ENCODE measurements at regions not wholly inside any gene's neighbourhood (a gene's known extent, or its start where the extent isn't known, plus 50 kb on each side); places are given as distances from the start of the nearest gene placed in this dataset.

DNA sequence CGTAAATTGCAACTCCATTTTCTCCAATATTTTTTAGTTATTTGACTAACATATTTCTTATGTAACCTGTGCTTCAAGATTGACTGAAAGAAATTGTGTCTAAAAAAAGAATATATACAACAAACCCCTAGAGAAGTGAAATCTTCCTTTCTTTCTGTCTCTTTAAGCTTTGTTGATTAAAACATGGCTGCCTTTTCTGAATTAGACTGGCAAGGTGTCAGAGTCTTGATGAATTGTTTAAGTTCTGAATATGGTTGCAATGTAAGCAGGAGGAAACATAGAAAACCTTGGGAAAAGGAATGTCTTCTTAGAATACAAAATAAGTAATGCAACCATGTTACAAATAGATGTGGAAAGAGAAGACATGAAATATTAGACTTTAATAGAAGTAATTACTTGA, 209.8 kb upstream of the CTNND2 start:
- Mint-ChIP-seq H3K27me3 (no peaks in the 10 kb centered on the region), H3K4me3 (no peak overlapping the region), H3K36me3 (no peaks in the 10 kb centered on the region), H3K4me1 (no peaks in the 10 kb centered on the region), H3K9me3 (peaks cover 0 to 36% (median 0%) of the 10 kb centered on the region in 5 donors), H3K27ac (no peak overlapping the region)
- Histone ChIP-seq H3K4me1 (ENCODE audit: insufficient read depth, low read length) (no peaks in the 10 kb centered on the region), H3K27ac (ENCODE audit: low read depth, low read length) (no peak overlapping the region), H3K36me3 (ENCODE audit: insufficient read depth, low read length) (no peaks in the 10 kb centered on the region), H3K27me3 (ENCODE audit: insufficient read depth, low read length, poor library complexity, severe bottlenecking) (no peaks in the 10 kb centered on the region), H3K4me3 (ENCODE audit: low read length) (no peak overlapping the region), H3K9me3 (ENCODE audit: low read length) (no peaks in the 10 kb centered on the region)
- POLR2A ChIA-PET: no interaction called here
- DNase-seq: no peak
- CTCF ChIA-PET: no interaction called here

DNA sequence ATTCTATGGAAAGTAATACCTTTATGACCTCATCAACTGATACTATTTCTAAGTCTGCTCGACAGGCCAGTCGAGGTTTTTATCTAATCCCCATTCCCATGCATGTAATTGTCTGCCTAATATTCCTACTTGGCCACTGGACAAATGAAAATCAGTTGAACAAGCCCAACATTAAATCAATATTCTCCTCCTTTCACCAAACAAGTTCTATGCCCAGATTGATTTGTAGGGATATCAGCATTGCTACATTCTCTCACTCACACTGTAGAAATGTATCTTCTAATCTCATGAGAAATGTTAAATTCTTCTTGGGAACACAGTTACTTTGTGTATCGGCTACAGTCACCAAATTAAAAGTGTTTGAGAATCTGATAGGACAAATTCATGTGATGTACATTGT, 208.8 kb upstream of the CTNND2 start:
- DNase-seq: no peak
- H3K9me3 ChIP-seq (ENCODE audit: low read length): no peaks in the 10 kb centered on the region
- Mint-ChIP-seq H3K4me1 (no peaks in the 10 kb centered on the region), H3K9me3 (peaks cover 0 to 30% (median 0%) of the 10 kb centered on the region in 5 donors), H3K36me3 (no peaks in the 10 kb centered on the region), H3K27me3 (no peaks in the 10 kb centered on the region), H3K27ac (no peak overlapping the region), H3K4me3 (no peak overlapping the region)
- no peaks in the 10 kb centered on the region for H3K27me3 ChIP-seq (ENCODE audit: insufficient read depth, low read length, poor library complexity, severe bottlenecking)
- no peak overlapping the region for H3K4me3 ChIP-seq (ENCODE audit: low read length)
- H3K27ac ChIP-seq (ENCODE audit: low read depth, low read length): no peak overlapping the region
- no peaks in the 10 kb centered on the region for H3K4me1 ChIP-seq (ENCODE audit: insufficient read depth, low read length)
- ChIA-PET POLR2A (no interaction called here), CTCF (no interaction called here)
- no peaks in the 10 kb centered on the region for H3K36me3 ChIP-seq (ENCODE audit: insufficient read depth, low read length)

DNA sequence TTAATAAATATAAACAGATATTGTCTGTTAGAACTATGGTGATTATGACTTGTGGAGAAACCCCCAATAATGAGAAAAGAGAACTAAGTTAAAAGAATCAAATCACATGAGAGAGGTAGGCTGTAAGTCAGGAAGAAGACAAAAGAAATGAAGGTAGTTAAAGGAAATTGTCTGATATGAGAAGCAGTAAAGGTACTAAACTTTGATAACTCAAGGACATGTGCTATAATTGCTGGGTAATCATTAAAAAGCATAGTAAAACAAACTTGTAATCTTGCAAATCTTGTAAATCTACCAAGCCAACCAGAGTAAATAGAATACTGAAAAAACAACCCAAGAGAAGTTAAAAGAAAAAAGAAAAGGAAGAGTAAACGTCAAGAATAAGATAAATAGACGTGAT, 207.0 kb upstream of the CTNND2 start:
- no peaks in the 10 kb centered on the region for H3K27me3 ChIP-seq (ENCODE audit: insufficient read depth, low read length, poor library complexity, severe bottlenecking)
- no peaks in the 10 kb centered on the region for H3K9me3 ChIP-seq (ENCODE audit: low read length)
- Mint-ChIP-seq H3K4me1 (no peaks in the 10 kb centered on the region), H3K27ac (no peak overlapping the region), H3K4me3 (no peak overlapping the region), H3K27me3 (no peaks in the 10 kb centered on the region), H3K36me3 (no peaks in the 10 kb centered on the region), H3K9me3 (peaks cover 0 to 27% (median 0%) of the 10 kb centered on the region in 5 donors)
- no peak overlapping the region for H3K27ac ChIP-seq (ENCODE audit: low read depth, low read length)
- no peaks in the 10 kb centered on the region for H3K4me1 ChIP-seq (ENCODE audit: insufficient read depth, low read length)
- no peak for DNase-seq
- H3K4me3 ChIP-seq (ENCODE audit: low read length): no peak overlapping the region
- H3K36me3 ChIP-seq (ENCODE audit: insufficient read depth, low read length): no peaks in the 10 kb centered on the region
- CTCF ChIA-PET: no interaction called here
- POLR2A ChIA-PET: no interaction called here

DNA sequence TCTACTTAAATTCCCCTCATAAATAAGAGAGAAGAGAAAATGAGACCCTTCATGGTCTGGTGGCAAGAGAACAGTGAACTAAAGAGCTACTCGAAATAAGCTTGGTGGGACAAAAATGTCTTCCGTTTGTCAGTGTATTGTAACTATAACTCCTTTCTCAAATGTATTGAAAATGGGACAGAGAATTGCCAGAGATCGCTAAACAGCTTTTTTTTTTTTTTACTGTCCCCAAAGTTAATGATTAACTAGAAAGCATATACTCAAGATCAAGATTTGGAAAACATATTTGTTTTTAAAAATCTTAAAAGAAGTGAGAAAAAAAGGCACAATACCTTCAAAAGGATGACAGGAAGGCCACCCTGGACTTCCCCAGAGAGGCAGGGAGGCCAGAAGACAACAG, 206.4 kb upstream of the CTNND2 start:
- DNase-seq: no peak
- Mint-ChIP-seq H3K4me3 (no peak overlapping the region), H3K27me3 (no peaks in the 10 kb centered on the region), H3K36me3 (no peaks in the 10 kb centered on the region), H3K9me3 (peaks cover 0 to 26% (median 0%) of the 10 kb centered on the region in 5 donors), H3K4me1 (no peaks in the 10 kb centered on the region), H3K27ac (no peak overlapping the region)
- Histone ChIP-seq H3K4me3 (ENCODE audit: low read length) (no peak overlapping the region), H3K9me3 (ENCODE audit: low read length) (no peaks in the 10 kb centered on the region), H3K4me1 (ENCODE audit: insufficient read depth, low read length) (no peaks in the 10 kb centered on the region), H3K36me3 (ENCODE audit: insufficient read depth, low read length) (no peaks in the 10 kb centered on the region), H3K27ac (ENCODE audit: low read depth, low read length) (no peak overlapping the region), H3K27me3 (ENCODE audit: insufficient read depth, low read length, poor library complexity, severe bottlenecking) (no peaks in the 10 kb centered on the region)
- CTCF ChIA-PET: no interaction called here
- POLR2A ChIA-PET: no interaction called here

DNA sequence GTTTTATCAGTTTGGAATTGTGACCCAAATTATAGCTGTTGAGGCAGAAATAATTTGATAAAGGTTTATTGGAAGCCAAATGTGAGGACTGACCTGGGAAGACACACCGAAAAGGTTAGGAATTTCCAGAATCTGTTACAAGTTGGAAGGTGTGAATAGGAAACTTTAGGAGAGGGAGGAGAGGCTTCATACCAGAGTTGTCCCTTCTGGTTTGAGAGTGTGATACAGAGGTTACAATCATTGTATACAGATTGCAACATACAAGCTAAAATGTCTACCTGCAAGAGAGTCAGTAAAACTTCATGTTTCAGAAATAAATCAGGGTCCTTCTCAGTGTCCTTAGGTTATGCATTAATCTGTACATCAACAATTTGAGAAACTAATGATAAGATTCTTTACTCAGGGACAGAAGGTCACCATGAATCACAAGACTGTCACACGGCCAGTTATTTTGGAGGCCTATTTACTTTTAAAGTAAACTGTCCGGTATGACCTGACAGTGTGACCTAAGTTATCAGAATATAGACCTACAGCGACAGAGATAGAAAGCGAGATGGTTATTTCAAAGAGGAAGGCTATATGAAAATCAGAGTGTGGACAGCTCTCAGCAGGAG, 204.9 kb upstream of the CTNND2 start:
- Histone ChIP-seq H3K4me1 (ENCODE audit: insufficient read depth, low read length) (no peaks in the 10 kb centered on the region), H3K4me3 (ENCODE audit: low read length) (no peak overlapping the region), H3K36me3 (ENCODE audit: insufficient read depth, low read length) (no peaks in the 10 kb centered on the region), H3K27ac (ENCODE audit: low read depth, low read length) (no peak overlapping the region), H3K9me3 (ENCODE audit: low read length) (no peaks in the 10 kb centered on the region), H3K27me3 (ENCODE audit: insufficient read depth, low read length, poor library complexity, severe bottlenecking) (no peaks in the 10 kb centered on the region)
- Mint-ChIP-seq H3K4me3 (no peak overlapping the region), H3K36me3 (no peaks in the 10 kb centered on the region), H3K9me3 (peaks cover 0 to 28% (median 0%) of the 10 kb centered on the region in 5 donors), H3K27me3 (no peaks in the 10 kb centered on the region), H3K27ac (no peak overlapping the region), H3K4me1 (no peaks in the 10 kb centered on the region)
- ChIA-PET CTCF (no interaction called here), POLR2A (no interaction called here)
- DNase-seq: no peak

DNA sequence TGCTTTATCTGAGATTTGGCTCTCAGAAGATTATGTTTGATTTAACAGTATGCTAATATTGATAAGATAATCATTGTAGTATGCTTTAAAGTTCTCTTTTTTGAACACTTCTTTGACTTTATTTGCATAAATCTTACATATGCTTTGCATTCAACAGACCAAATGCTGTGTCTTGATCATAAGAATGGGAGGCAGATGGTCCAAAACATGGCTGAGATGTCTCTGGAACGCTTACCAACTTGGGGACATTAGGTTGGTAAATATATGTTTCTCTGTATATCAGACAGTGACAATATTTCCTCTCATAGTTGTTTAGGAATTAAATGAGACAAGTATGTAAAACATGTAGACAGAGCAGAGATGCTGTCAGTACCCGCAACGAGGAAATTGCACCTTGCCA, 197.9 kb upstream of the CTNND2 start:
- Mint-ChIP-seq H3K27me3 (no peaks in the 10 kb centered on the region), H3K4me1 (no peaks in the 10 kb centered on the region), H3K9me3 (peaks cover 4 to 27% (median 6%) of the 10 kb centered on the region in 5 donors), H3K36me3 (no peaks in the 10 kb centered on the region), H3K4me3 (no peak overlapping the region), H3K27ac (no peak overlapping the region)
- no peaks in the 10 kb centered on the region for H3K36me3 ChIP-seq (ENCODE audit: insufficient read depth, low read length)
- no peaks in the 10 kb centered on the region for H3K27me3 ChIP-seq (ENCODE audit: insufficient read depth, low read length, poor library complexity, severe bottlenecking)
- no peaks in the 10 kb centered on the region for H3K9me3 ChIP-seq (ENCODE audit: low read length)
- no peaks in the 10 kb centered on the region for H3K4me1 ChIP-seq (ENCODE audit: insufficient read depth, low read length)
- H3K4me3 ChIP-seq (ENCODE audit: low read length): no peak overlapping the region
- H3K27ac ChIP-seq (ENCODE audit: low read depth, low read length): no peak overlapping the region
- ChIA-PET POLR2A (no interaction called here), CTCF (no interaction called here)
- DNase-seq: no peak

DNA sequence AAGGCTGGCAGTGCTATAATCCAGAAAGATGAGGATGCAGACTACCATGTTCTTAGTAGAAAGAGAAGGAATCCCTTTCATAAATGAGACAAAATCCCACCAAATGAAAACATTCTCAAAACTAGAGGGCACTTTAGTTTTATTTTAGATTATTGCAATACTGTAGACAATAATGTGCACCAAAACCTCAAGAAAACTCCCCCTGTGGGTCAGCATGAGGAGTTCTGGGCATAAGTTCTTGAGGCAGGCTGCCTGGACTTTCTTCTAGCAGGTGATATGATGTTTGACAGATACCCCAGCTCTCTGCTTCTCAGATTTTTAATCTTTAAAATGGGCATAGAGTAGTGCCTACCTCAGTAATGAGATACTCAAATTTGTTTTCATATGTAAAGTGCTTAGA, 196.3 kb upstream of the CTNND2 start:
- no peaks in the 10 kb centered on the region for H3K4me1 ChIP-seq (ENCODE audit: insufficient read depth, low read length)
- ChIA-PET CTCF (no interaction called here), POLR2A (no interaction called here)
- no peak overlapping the region for H3K4me3 Mint-ChIP-seq
- H3K27me3 Mint-ChIP-seq: no peaks in the 10 kb centered on the region
- no peaks in the 10 kb centered on the region for H3K36me3 ChIP-seq (ENCODE audit: insufficient read depth, low read length)
- no peak overlapping the region for H3K27ac ChIP-seq (ENCODE audit: low read depth, low read length)
- no peaks in the 10 kb centered on the region for H3K9me3 ChIP-seq (ENCODE audit: low read length)
- H3K9me3 Mint-ChIP-seq: peaks cover 4 to 27% (median 6%) of the 10 kb centered on the region in 5 donors
- no peaks in the 10 kb centered on the region for H3K4me1 Mint-ChIP-seq
- DNase-seq: no peak
- H3K27ac Mint-ChIP-seq: no peak overlapping the region
- no peaks in the 10 kb centered on the region for H3K36me3 Mint-ChIP-seq
- H3K27me3 ChIP-seq (ENCODE audit: insufficient read depth, low read length, poor library complexity, severe bottlenecking): no peaks in the 10 kb centered on the region
- no peak overlapping the region for H3K4me3 ChIP-seq (ENCODE audit: low read length)

DNA sequence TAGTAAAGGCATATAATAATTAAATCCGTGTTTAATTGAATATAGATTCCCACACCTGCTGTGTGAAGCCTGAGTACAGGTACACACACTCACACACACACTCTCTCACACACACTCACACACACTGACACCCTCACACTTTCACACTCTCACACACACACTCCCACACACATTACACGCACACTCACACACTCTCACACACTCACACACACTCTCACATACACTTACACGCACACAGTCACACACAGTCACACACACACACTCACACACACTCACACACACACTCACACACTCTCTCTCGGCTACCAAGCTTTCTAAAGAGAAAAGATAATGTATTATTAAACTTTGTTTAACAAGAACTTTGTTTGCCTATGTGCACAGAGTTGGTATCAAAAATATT, 195.1 kb upstream of the CTNND2 start:
- Histone ChIP-seq H3K27ac (ENCODE audit: low read depth, low read length) (no peak overlapping the region), H3K27me3 (ENCODE audit: insufficient read depth, low read length, poor library complexity, severe bottlenecking) (no peaks in the 10 kb centered on the region), H3K36me3 (ENCODE audit: insufficient read depth, low read length) (no peaks in the 10 kb centered on the region), H3K9me3 (ENCODE audit: low read length) (no peaks in the 10 kb centered on the region), H3K4me1 (ENCODE audit: insufficient read depth, low read length) (no peaks in the 10 kb centered on the region), H3K4me3 (ENCODE audit: low read length) (no peak overlapping the region)
- peaks cover 4 to 21% (median 7%) of the 10 kb centered on the region in 5 donors for H3K9me3 Mint-ChIP-seq
- H3K27me3 Mint-ChIP-seq: no peaks in the 10 kb centered on the region
- CTCF ChIA-PET: no interaction called here
- no peak overlapping the region for H3K27ac Mint-ChIP-seq
- DNase-seq: no peak
- H3K4me1 Mint-ChIP-seq: no peaks in the 10 kb centered on the region
- POLR2A ChIA-PET: no interaction called here
- no peak overlapping the region for H3K4me3 Mint-ChIP-seq
- no peaks in the 10 kb centered on the region for H3K36me3 Mint-ChIP-seq

DNA sequence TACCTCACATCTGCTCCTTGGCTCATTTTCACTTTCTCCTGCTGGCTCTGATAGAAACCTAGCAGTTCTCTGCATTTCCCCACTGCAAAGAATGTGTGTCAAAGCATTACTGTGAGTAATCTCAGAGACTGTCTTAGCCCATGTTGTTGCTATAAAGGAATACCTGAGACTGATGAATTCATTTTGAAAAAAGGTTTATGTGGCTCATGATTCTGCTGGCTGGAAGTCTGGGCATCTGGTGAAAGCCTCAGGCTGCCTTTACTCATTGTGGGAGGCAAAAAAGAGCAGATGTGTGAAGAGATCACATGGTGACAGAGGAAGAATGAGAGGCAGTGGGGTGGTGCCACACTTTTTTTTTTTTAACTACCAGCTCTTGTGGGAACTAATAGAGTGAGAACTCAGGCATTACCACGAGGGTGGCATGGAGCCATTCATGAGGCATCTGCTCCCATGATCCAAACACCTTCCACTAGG, 191.6 kb upstream of the CTNND2 start:
- ChIA-PET POLR2A (no interaction called here), CTCF (no interaction called here)
- Histone ChIP-seq H3K27me3 (ENCODE audit: insufficient read depth, low read length, poor library complexity, severe bottlenecking) (no peaks in the 10 kb centered on the region), H3K4me1 (ENCODE audit: insufficient read depth, low read length) (no peaks in the 10 kb centered on the region), H3K36me3 (ENCODE audit: insufficient read depth, low read length) (no peaks in the 10 kb centered on the region), H3K4me3 (ENCODE audit: low read length) (no peak overlapping the region), H3K27ac (ENCODE audit: low read depth, low read length) (no peak overlapping the region), H3K9me3 (ENCODE audit: low read length) (no peaks in the 10 kb centered on the region)
- H3K27me3 Mint-ChIP-seq: no peaks in the 10 kb centered on the region
- H3K4me1 Mint-ChIP-seq: no peaks in the 10 kb centered on the region
- no peaks in the 10 kb centered on the region for H3K36me3 Mint-ChIP-seq
- DNase-seq: no peak
- H3K4me3 Mint-ChIP-seq: no peak overlapping the region
- H3K27ac Mint-ChIP-seq: no peak overlapping the region
- H3K9me3 Mint-ChIP-seq: peaks cover 5 to 18% (median 14%) of the 10 kb centered on the region in 5 donors
